SIG-M5 treated with dmso at 0.1 percent for 504 hours (cell line): ENCODE measurements at regions not wholly inside any gene's neighbourhood (a gene's known extent, or its start where the extent isn't known, plus 50 kb on each side); places are given as distances from the start of the nearest gene placed in this dataset.
"Not testable (repeated sequence)": the region's sequence is repeated elsewhere in the genome, so short reads cannot be mapped to it uniquely, and the experiment has no call there.

Experiments used
- DNase-seq: peaks from one replicate; lab custom pipeline; 2025; ENCODE audit not compliant: unreplicated experiment; lab: John Stamatoyannopoulos, UW

GRCh38 chr16:86738322-86738721 lies 160.0 kb downstream of the FOXL1 start:
- DNase-seq, result not testable (repeated sequence)

DNA sequence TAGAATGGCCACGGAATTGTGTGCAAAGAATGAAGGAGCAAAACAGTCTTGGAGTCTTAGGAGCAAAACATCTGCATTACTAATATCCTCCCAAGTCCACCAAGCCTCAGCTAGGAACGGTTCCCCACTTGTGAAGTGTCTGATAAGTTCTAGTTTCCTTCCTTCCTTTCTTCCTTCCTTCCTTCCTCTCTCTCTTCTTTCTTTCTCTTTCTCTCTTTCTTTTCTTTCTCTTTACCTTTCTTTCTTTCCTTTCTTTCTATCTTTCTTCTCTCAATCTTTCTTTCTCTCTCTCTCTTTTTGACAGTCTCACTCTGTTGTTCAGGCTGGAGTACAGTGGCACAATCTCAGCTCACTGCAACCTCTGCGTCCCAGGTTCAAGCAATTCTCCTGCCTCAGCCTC lies 160.8 kb downstream of the FOXL1 start:
- no peak for DNase-seq

DNA sequence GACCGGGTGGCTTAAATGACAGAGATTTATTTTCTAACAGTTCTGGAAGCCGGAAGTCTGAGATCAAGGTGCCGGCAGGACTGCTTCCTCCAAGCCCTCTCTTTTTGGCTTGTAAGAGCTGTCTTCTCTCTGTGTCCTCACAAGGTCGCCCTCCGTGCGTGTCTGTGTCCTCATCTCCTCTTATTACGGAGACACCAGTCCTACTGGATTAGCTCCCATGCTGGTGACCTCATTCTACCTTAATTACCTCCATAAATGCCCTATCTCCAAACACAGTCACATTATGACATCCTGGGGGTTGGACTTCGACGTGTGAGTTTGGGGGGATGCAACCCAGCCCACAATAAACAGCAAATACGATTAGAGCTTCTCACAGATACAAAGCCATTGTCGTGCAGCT lies 161.5 kb downstream of the FOXL1 start:
- DNase-seq, result no peak

GRCh38 chr16:86740298-86740697 lies 161.9 kb downstream of the FOXL1 start:
- no peak for DNase-seq

DNA sequence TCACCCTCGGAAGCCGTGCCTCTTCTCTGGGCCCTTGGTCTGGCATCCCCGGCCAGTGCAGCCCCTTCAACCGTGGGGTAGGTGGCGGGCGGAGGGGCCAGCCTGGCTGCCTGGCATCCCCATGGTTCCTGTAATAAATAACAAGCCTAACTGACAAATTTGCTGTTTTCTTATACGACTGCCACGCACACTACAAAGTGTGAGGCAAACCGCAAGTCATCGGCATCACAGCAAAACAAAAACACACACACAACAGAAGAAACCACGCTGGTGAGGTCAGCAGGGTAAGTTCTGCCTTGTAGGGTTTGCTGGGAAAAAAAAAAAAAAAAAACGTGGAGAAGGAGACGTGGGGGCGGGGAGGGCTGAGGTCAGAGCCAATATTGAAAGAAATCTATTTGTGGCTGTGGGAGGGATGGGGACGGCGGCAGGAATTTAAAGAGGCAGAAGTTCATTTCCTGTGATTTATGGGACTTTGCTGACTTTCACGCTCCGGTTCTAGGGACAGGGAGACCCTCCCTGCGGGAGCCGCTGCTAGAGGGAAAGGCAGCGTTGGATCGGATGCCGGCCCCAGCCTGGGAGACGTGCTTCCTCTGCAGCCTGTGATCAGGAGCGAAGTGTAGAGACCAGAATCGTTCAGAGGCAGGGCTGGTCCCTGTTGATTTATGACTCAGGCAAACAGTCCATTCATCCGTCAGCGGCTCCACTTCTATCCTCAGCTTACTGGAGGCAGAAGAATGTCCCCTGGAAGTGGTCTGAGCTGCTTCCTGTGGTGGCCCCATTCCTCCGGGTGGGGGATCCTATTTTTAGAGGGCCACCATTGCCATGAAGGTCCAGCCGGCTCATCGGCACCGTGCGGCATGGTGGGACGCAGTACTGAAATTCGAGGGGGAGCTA lies 162.8 kb downstream of the FOXL1 start:
- no peak for DNase-seq

GRCh38 chr16:86747761-86748160 lies 169.4 kb downstream of the FOXL1 start:
- no peak for DNase-seq

GRCh38 chr16:86748652-86749051 lies 170.3 kb downstream of the FOXL1 start:
- no peak for DNase-seq

DNA sequence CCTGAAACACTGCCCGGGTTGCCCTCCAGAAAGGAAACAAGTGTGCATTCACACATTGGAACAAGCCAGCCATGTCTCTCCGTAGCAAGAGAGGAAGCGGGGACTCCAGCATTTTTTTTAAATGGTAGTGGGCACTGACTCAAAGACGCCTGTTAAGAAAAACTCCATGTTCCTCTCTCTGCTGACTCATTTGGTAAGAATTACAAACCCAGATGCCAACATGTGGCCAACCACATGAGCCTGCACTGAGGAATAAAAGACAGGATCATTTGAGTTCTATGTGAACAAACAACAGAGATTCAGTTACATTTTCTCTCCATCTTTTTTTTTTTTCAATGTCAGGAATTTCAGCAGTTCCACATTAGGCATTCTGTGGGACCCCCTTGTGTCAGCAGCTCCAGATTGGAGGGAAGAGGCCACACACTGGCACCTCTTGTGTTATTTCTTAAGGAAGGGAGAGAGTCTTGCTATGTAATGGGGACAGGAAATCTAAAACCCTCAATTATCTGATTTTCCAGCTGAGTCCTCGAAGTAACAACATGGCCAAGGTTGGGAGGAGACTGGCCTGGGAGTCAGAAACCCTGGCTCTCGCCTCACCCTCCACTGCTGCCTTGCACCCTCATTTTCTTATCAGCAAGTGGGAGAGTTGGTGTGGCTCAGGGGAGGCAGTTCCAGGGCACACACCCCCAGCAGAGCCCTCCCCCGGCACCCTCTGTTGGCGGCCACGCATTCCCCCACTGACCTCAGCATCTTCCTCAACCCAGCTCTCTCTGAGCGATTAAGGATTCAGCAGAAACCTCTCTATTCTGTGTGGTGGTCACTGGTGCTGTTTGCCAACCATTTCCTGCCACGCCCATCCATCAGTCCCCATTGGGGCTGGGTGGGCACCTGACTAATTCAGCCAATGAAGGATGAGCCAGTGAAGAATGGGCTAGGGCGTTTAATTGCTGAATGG lies 173.0 kb downstream of the FOXL1 start:
- no peak for DNase-seq

GRCh38 chr16:86752582-86753175 lies 174.3 kb downstream of the FOXL1 start:
- DNase-seq, result no peak

DNA sequence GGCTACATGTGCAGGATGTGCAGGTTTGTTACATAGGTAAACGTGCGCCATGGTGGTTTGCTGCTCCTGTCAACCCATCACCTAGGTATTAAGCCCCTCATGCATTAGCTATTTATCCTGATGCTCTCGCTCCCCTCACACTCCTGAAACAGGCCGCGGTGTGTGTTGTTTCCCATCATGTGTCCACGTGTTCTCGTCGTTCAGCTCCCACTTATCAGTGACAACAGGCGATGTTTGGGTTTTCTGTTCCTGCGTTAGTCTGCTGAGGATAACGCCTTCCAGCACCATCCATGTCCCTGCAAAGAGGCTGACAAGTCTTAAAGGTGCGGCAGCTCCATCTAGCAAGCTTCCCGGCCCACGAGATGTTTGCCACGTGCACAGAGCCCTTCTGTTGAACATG lies 175.1 kb downstream of the FOXL1 start:
- DNase-seq, result no peak

DNA sequence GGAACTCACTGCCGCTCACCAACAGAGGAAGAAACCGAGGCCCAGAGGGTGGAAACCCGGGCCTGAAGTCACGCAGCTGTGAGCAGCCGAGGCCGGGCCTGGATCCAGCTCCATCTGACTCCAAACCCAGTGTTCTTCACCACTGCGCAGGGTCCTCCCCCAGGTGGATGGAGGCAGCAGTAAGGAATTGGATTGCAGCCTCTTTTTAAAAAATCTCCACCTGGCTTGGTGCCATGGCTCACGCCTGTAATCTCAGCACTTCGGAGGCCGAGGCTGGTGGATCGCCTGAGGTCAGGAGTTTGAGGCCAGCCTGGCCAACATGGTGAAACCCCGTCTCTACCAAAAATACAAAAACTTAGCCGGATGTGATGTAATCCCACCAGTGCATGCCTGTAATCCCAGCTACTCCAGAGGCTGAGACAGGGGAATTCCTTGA lies 177.2 kb downstream of the FOXL1 start:
- DNase-seq, result no peak

- DNase-seq, result no peak
These were observed 178.7 kb downstream of the FOXL1 start for GRCh38 chr16:86756882-86757703.

GRCh38 chr16:86757704-86758040 lies 179.3 kb downstream of the FOXL1 start:
- DNase-seq, result no peak

DNA sequence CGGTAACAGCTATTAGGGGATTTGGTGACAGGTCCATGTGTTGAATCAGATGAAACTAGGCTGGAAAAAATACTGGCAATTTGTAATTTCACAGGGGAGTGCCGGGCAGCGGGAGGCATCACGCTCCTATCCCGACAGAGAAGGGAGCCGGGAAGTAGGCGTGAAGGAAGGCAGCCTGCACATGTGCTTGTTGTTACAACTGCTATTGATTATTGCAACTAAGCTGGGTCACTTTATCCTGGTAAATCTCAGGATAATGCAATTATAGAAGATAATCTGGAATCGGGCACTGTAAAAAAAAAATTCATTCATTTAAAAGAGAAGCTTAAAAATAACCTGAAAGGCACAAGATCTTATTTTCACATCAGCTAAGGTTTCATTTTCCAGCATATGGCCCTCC lies 180.6 kb downstream of the FOXL1 start:
- DNase-seq, result no peak

DNA sequence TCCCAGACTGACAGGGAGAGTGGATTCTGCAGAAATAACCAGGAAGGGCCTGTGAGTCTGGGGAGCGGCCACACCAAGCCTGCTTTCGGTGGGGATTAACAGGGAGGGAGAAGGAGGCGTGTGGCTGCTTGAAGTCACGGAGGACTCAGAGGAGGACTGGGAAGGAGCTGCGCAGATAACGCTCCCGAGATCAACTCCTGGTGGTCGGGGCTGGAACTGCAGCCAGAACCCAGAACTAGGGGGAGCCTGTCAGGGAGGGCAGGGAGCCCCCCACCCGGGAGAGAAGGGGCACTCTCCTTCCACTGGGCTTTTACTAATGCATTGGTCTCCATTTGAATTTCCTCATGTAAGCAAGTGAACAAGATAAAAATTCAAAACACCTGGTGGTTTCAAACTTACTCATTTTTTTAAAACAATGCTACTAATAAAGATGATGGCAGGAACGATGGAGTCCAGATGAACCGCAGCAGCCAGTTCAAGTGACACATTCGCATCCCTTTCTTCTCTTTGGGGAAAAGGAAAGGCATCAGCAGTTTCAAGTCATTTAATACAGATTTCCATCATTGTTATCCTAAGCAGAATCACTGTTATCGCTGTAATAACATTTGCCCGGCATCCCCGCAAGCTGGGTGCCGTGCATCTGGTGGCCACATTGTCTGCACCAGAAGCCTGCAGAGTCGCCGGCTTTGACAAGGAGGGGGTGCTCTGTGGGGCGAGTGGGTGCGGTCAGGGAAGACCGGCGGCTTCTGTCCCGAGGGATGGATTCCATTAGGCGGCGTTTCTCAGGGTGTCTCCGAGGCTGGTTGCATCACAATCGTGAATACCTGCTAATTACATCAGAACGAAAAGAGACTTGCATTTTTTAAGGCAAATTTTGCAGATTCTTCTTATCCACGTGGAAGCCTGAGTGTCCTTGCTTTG lies 183.0 kb downstream of the FOXL1 start:
- no peak for DNase-seq

DNA sequence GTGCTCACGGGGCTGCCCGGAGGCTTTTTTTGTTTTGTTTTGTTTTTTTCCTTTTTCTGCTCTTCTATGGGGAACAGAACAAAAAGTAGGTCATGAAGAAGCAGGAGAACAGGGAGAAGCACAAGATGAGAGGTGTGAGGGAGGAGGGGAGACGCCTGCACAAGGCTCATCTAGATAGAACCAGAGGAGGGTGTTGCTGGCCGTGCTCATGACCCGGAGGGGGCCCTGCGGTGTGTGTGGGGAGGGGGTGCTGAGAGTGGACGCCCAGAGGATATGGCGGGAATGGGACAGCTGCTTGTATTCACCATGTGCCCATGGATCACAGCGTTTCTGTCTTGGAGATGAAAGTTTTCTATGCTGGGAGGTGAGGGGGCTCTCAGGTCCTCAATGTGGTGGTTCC lies 183.7 kb downstream of the FOXL1 start:
- DNase-seq, result no peak

- DNase-seq, result no peak
These were observed 185.5 kb downstream of the FOXL1 start for GRCh38 chr16:86763819-86764218.

DNA sequence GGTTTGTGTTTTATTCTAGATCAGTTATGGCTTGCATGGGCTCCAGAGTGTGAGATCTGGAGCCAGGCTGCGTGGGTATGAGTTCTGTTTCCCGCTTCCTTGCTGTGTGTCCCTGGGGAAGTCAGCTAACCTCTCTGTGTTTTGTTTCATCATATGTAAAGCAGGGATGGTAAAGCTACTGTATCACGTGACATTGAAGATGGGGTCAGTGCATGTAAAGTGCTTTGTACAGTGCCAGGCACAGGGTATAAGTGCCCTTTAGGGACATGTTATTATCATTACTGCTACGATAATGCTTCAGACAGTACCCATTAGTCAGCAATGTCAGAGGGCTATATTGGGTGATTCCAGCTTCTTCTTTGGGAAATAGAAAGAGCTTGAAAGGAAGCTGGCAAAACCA lies 186.2 kb downstream of the FOXL1 start:
- DNase-seq, result no peak

DNA sequence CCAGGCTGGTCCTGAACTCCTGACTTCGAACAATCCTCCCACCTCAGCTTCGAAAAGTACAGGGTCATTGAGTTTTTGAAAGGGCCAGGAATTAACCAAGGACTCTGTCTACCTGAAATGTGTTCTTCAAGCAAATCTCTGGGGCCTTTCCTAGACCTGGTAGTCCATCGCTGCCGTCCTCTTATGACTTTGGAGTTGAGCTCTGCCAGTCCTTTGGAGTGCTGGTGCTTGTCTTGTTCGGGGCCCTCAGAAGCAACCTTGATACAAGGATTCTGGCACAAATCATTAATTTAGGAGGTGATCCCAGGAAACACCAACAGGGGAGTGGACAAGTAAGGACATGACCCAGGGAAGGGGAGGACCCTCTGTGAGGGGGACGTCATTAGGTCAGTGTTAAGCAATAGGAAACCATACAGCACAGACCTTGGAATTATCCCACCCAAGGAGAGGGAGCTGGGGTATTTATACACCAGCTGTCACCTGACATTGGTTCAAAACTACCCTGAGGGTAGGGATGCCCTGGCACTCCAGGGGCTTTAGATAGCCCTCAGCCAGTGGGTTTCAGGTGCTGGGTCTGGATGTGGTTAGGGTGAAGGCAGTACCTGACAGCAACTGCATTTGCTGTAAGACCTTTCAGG lies 187.2 kb downstream of the FOXL1 start:
- DNase-seq, result no peak
